H9 (cell line): ENCODE measurements at regions not wholly inside any gene's neighbourhood (a gene's known extent, or its start where the extent isn't known, plus 50 kb on each side); places are given as distances from the start of the nearest gene placed in this dataset.

Source experiments
- DNase-seq: peaks from one replicate; pipeline ENCODE4 v3.0.0-alpha.2; 2017
- H2AFZ ChIP-seq: one replicate; pipeline ENCODE4 v1.6.1; 2013; ENCODE audit warnings: mild to moderate bottlenecking, low read length, control low read depth, moderate library complexity
- H2AK5ac ChIP-seq: 2 replicates; pipeline ENCODE4 v1.6.1; 2013; ENCODE audit warnings: low read length, control low read depth, mixed read lengths; ENCODE audit not compliant: insufficient read length
- H2BK120ac ChIP-seq: one replicate; pipeline ENCODE4 v1.6.1; 2013; ENCODE audit warnings: low read depth, mild to moderate bottlenecking, low read length, control low read depth, inconsistent platforms; ENCODE audit not compliant: poor library complexity, severe bottlenecking
- H2BK12ac ChIP-seq: 2 replicates; pipeline ENCODE4 v1.6.1; 2013; ENCODE audit warnings: low read length, control low read depth, mixed read lengths, low read depth; ENCODE audit not compliant: insufficient read length
- H2BK15ac ChIP-seq: 2 replicates; pipeline ENCODE4 v1.6.1; 2013; ENCODE audit warnings: low read depth, low read length, control low read depth
- H2BK20ac ChIP-seq: one replicate; pipeline ENCODE4 v1.6.1; 2013; ENCODE audit warnings: low read depth, mild to moderate bottlenecking, low read length, control low read depth, inconsistent platforms; ENCODE audit not compliant: poor library complexity, severe bottlenecking
- H2BK5ac ChIP-seq: 2 replicates; pipeline ENCODE4 v1.6.1; 2013; ENCODE audit warnings: low read length, control low read depth, mixed read lengths; ENCODE audit not compliant: insufficient read length
- H3K14ac ChIP-seq: 2 replicates; pipeline ENCODE4 v1.6.1; 2013; ENCODE audit warnings: low read length, control low read depth; ENCODE audit not compliant: insufficient read depth
- H3K18ac ChIP-seq: 2 replicates; pipeline ENCODE4 v1.6.1; 2013; ENCODE audit warnings: low read depth, mild to moderate bottlenecking, mixed read lengths, low read length, control low read depth; ENCODE audit not compliant: insufficient read length
- H3K23ac ChIP-seq: 2 replicates; pipeline ENCODE4 v1.6.1; 2013; ENCODE audit warnings: low read length, control low read depth, mixed read lengths, low read depth; ENCODE audit not compliant: insufficient read length
- H3K23me2 ChIP-seq: 2 replicates; pipeline ENCODE4 v1.6.1; 2013; ENCODE audit warnings: low read depth, mild to moderate bottlenecking, mixed read lengths, low read length, control low read depth; ENCODE audit not compliant: insufficient read length, poor library complexity, severe bottlenecking
- H3K27ac ChIP-seq: 2 replicates; pipeline ENCODE4 v1.5.1; 2013; ENCODE audit warnings: low read length, control low read depth, mixed read lengths, low read depth; ENCODE audit not compliant: insufficient read length
- H3K27me3 ChIP-seq: 2 replicates; pipeline ENCODE4 v1.6.1; 2013; ENCODE audit warnings: low read length, control low read depth, inconsistent platforms; ENCODE audit not compliant: insufficient read depth
- H3K4ac ChIP-seq: 2 replicates; pipeline ENCODE4 v1.6.1; 2013; ENCODE audit warnings: low read depth, mild to moderate bottlenecking, control low read depth, inconsistent platforms, low read length, moderate library complexity
- H3K4me1 ChIP-seq: 2 replicates; pipeline ENCODE4 v1.6.1; 2013; ENCODE audit warnings: low read length, control low read depth, inconsistent platforms; ENCODE audit not compliant: insufficient read depth
- H3K4me2 ChIP-seq: 2 replicates; pipeline ENCODE4 v1.6.1; 2013; ENCODE audit warnings: low read length, control low read depth, mixed read lengths; ENCODE audit not compliant: insufficient read length, insufficient read depth
- H3K56ac ChIP-seq: 2 replicates; pipeline ENCODE4 v1.6.1; 2013; ENCODE audit warnings: low read depth, mild to moderate bottlenecking, mixed read lengths, low read length, control low read depth; ENCODE audit not compliant: insufficient read length
- H3K79me1 ChIP-seq: 2 replicates; pipeline ENCODE4 v1.6.1; 2013; ENCODE audit warnings: low read depth, mild to moderate bottlenecking, moderate library complexity, low read length, control low read depth, inconsistent platforms; ENCODE audit not compliant: insufficient read depth, poor library complexity, severe bottlenecking
- H3K79me2 ChIP-seq: 2 replicates; pipeline ENCODE4 v1.6.1; 2013; ENCODE audit warnings: low read length, control low read depth, inconsistent platforms; ENCODE audit not compliant: insufficient read depth
- H3K9ac ChIP-seq: 2 replicates; pipeline ENCODE4 v1.6.1; 2013; ENCODE audit warnings: low read length, control low read depth, mixed read lengths; ENCODE audit not compliant: insufficient read length; ENCODE audit errors: extremely low read depth
- H3K9me3 ChIP-seq: one replicate; pipeline ENCODE4 v1.6.1; 2013; ENCODE audit warnings: low read depth, low read length, inconsistent platforms; ENCODE audit not compliant: control insufficient read depth
- H3T11ph ChIP-seq: one replicate; pipeline ENCODE4 v1.6.1; 2013; ENCODE audit warnings: mild to moderate bottlenecking, low read length, control low read depth, inconsistent platforms
- H4K20me1 ChIP-seq: one replicate; pipeline ENCODE4 v1.6.1; 2013; ENCODE audit not compliant: control insufficient read depth, insufficient read length, insufficient read depth
- H4K5ac ChIP-seq: 2 replicates; pipeline ENCODE4 v1.6.1; 2013; ENCODE audit warnings: low read depth, mild to moderate bottlenecking, mixed read lengths, low read length, control low read depth; ENCODE audit not compliant: insufficient read length
- H4K8ac ChIP-seq: replicated peaks from 2 replicates; pipeline ENCODE4 v1.6.1; 2013; ENCODE audit warnings: low read length, control low read depth, mixed read lengths, low read depth; ENCODE audit not compliant: insufficient read length
- H4K91ac ChIP-seq: 2 replicates; pipeline ENCODE4 v1.6.1; 2013; ENCODE audit warnings: low read depth, mild to moderate bottlenecking, moderate library complexity, mixed read lengths, low read length, control low read depth; ENCODE audit not compliant: insufficient read length
- H3K27ac Mint-ChIP-seq, 3 experiments: 2 replicates in 2 of 3; 3 replicates in 1 of 3; pipeline ENCODE4 v1.8.0; 2020 to 2021; ENCODE audit warnings: mixed read lengths in 3 of 3, mild to moderate bottlenecking in 1 of 3, moderate library complexity in 1 of 3
- H3K27me3 Mint-ChIP-seq: 2 replicates; pipeline ENCODE4 v1.8.0; 2021; ENCODE audit warnings: low read depth, mild to moderate bottlenecking, moderate library complexity, mixed read lengths
- H3K36me3 Mint-ChIP-seq, 3 experiments: 2 replicates in 2 of 3; 3 replicates in 1 of 3; pipeline ENCODE4 v1.8.0; 2020 to 2021; ENCODE audit warnings: low read depth in 3 of 3, mixed read lengths in 3 of 3; ENCODE audit not compliant: insufficient read depth in 1 of 3
- H3K4me1 Mint-ChIP-seq, 2 experiments: 2 replicates each; pipeline ENCODE4 v1.8.0; 2020; ENCODE audit warnings: mixed read lengths in 2 of 2
- H3K4me3 Mint-ChIP-seq, 2 experiments: 2 replicates in 1 of 2; 3 replicates in 1 of 2; pipeline ENCODE4 v1.8.0; 2020 to 2021; ENCODE audit warnings: mild to moderate bottlenecking in 2 of 2, mixed read lengths in 2 of 2, moderate library complexity in 1 of 2
- H3K9me3 Mint-ChIP-seq, 2 experiments: 2 replicates in 1 of 2; 3 replicates in 1 of 2; pipeline ENCODE4 v1.8.0; 2020; ENCODE audit warnings: mild to moderate bottlenecking in 2 of 2, mixed read lengths in 2 of 2, moderate library complexity in 1 of 2
- CTCF ChIP-seq: fragments of 200-600 bp; sonication (generic); conservative IDR thresholded peaks from 3 replicates; pipeline ENCODE4 v1.8.0; 2021; ENCODE audit warnings: antibody characterized with exemption, mild to moderate bottlenecking
- WGBS: extraction: QIAGEN DNeasy Blood & Tissue Kit; methylation state at CpG from one replicate; pipeline ENCODE4 v1.1.7; 2013; ENCODE audit warnings: missing lambda C conversion rate, low lambda C conversion rate, mixed read lengths; ENCODE audit not compliant: insufficient read length; ENCODE audit errors: extremely low coverage; 5-methylcytosine and 5-hydroxymethylcytosine counted together

- TF ChIP-seq CTCF: no peak
- peak overlapping the region in 1 of 3 experiments; percentile 5; a peak in 1 of 7 replicates for H3K27ac Mint-ChIP-seq
- no peak overlapping the region for H3K56ac ChIP-seq
- H3K27me3 Mint-ChIP-seq: no peaks in the 10 kb centered on the region
- H4K20me1 ChIP-seq: no peaks in the 10 kb centered on the region
- H3K4ac ChIP-seq: no peak overlapping the region
- H2BK120ac ChIP-seq: no peak overlapping the region
- H2BK15ac ChIP-seq: no peak overlapping the region
- H3T11ph ChIP-seq: no peak overlapping the region
- H4K5ac ChIP-seq: no peak overlapping the region
- peaks cover 24 to 27% of the 10 kb centered on the region in 2 experiments for H3K4me1 Mint-ChIP-seq
- no peaks in the 10 kb centered on the region for H3K79me1 ChIP-seq
- H3K14ac ChIP-seq: no peak overlapping the region
- no peak overlapping the region for H2BK12ac ChIP-seq
- no peak for DNase-seq
- H3K9ac ChIP-seq: no peak overlapping the region
- no peak overlapping the region for H3K27ac ChIP-seq
- H3K9me3 ChIP-seq: no peaks in the 10 kb centered on the region
- H3K36me3 Mint-ChIP-seq: peaks cover 0 to 2% (median 0%) of the 10 kb centered on the region in 3 experiments; a peak in 3 of 7 replicates
- no peaks in the 10 kb centered on the region for H3K9me3 Mint-ChIP-seq
- no peaks in the 10 kb centered on the region for H3K79me2 ChIP-seq
- no peak overlapping the region for H3K23ac ChIP-seq
- no peak overlapping the region for H3K4me3 Mint-ChIP-seq
- no peak overlapping the region for H2BK20ac ChIP-seq
- H3K18ac ChIP-seq: no peak overlapping the region
- H3K4me1 ChIP-seq: peaks cover 3% of the 10 kb centered on the region; the same call in 1 of the 2 replicates
- WGBS: no CpG with 5 or more reads among the region's 1 CpG
- no peak overlapping the region for H4K8ac ChIP-seq
- H3K23me2 ChIP-seq: no peaks in the 10 kb centered on the region
- no peak overlapping the region for H2AK5ac ChIP-seq
- H2AFZ ChIP-seq: no peak overlapping the region
- H3K4me2 ChIP-seq: no peak overlapping the region
- no peak overlapping the region for H4K91ac ChIP-seq
- no peak overlapping the region for H2BK5ac ChIP-seq
- H3K27me3 ChIP-seq: no peaks in the 10 kb centered on the region
Measured at GRCh38 chr6:126185774-126186173, 154.1 kb upstream of the CENPW start.
